ENCODE measurements at regions not wholly inside any gene's neighbourhood (a gene's known extent, or its start where the extent isn't known, plus 50 kb on each side); places are given as distances from the start of the nearest gene placed in this dataset.

- no peak for TF ChIP-seq CTCF (IDR thresholded peaks at IDR 0.05; ENCODE audit: low read depth, low read length, missing control alignments)
- in situ Hi-C loops (cut with HindIII; ENCODE audit: low sequenced_read_pairs) = no loop called here
- no peak for DNase-seq (ENCODE audit: low read depth)
- no peak overlapping the region for H3K4me3 ChIP-seq (ENCODE audit: low read depth, low read length)
These were observed 355.4 kb upstream of the NDST3 start for GRCh38 chr4:117678861-117679260.

- in situ Hi-C loops (cut with HindIII; ENCODE audit: low sequenced_read_pairs) = no loop called here
- TF ChIP-seq CTCF (IDR thresholded peaks at IDR 0.05; ENCODE audit: low read depth, low read length, missing control alignments) = no peak
- no peak overlapping the region for H3K4me3 ChIP-seq (ENCODE audit: low read depth, low read length)
These were observed 342.5 kb upstream of the NDST3 start for GRCh38 chr4:117691572-117692351.

GRCh38 chr4:117692538-117692937, 341.7 kb upstream of the NDST3 start:
- in situ Hi-C loops (cut with HindIII; ENCODE audit: low sequenced_read_pairs) = no loop called here
- H3K4me3 ChIP-seq (ENCODE audit: low read depth, low read length) = no peak overlapping the region
- TF ChIP-seq CTCF (IDR thresholded peaks at IDR 0.05; ENCODE audit: low read depth, low read length, missing control alignments) = no peak
- DNase-seq (ENCODE audit: low read depth) = no peak

More at GRCh38 chr4:117691572-117692351, 342.5 kb upstream of the NDST3 start:
- DNase-seq (ENCODE audit: low read depth) = no peak

- no peak overlapping the region for H3K4me3 ChIP-seq (ENCODE audit: low read depth, low read length)
- TF ChIP-seq CTCF (IDR thresholded peaks at IDR 0.05; ENCODE audit: low read depth, low read length, missing control alignments) = no peak
- DNase-seq (ENCODE audit: low read depth) = no peak
- in situ Hi-C loops (cut with HindIII; ENCODE audit: low sequenced_read_pairs) = no loop called here
These were observed 334.7 kb upstream of the NDST3 start for GRCh38 chr4:117699595-117699994.

GRCh38 chr4:117700111-117700892, 334.0 kb upstream of the NDST3 start:
- no peak overlapping the region for H3K4me3 ChIP-seq (ENCODE audit: low read depth, low read length)
- in situ Hi-C loops (cut with HindIII; ENCODE audit: low sequenced_read_pairs) = no loop called here
- TF ChIP-seq CTCF (IDR thresholded peaks at IDR 0.05; ENCODE audit: low read depth, low read length, missing control alignments) = no peak
- no peak for DNase-seq (ENCODE audit: low read depth)

- no peak for DNase-seq (ENCODE audit: low read depth)
- TF ChIP-seq CTCF (IDR thresholded peaks at IDR 0.05; ENCODE audit: low read depth, low read length, missing control alignments) = no peak
- H3K4me3 ChIP-seq (ENCODE audit: low read depth, low read length) = no peak overlapping the region
- in situ Hi-C loops (cut with HindIII; ENCODE audit: low sequenced_read_pairs) = no loop called here
These were observed 331.9 kb upstream of the NDST3 start for GRCh38 chr4:117702353-117702752.

All from astrocyte of the cerebellum (primary cell).